T-cell (primary cell): ENCODE measurements at regions not wholly inside any gene's neighbourhood (a gene's known extent, or its start where the extent isn't known, plus 50 kb on each side); places are given as distances from the start of the nearest gene placed in this dataset.

Experiments
- ATAC-seq, 4 experiments: fragments of 200-7000 bp in 3 of 4; fragments of 150-1000 bp in 1 of 4; cut with Tn5 transposase; replicated peaks in 1 of 4; 1 replicate in 3 of 4; 2 replicates in 1 of 4; pipeline ENCODE4 v1.10.0; 2021; ENCODE audit warnings: moderate library complexity in 3 of 4, mild to moderate bottlenecking in 2 of 4, moderate number of reproducible peaks in 1 of 4
- CTCF ChIA-PET, 2 donors: fragments of 300-600 bp; sonication (Branson Sonifier 250); formaldehyde crosslinking; loops; one replicate each; lab custom pipeline; 2022; ENCODE audit warnings: antibody characterized with exemption in 2 of 2; lab: Charles Lee
- POLR2A ChIA-PET, 2 donors: fragments of 300-600 bp; sonication (Branson Sonifier 250); formaldehyde crosslinking; loops; one replicate each; lab custom pipeline; 2022; ENCODE audit warnings: antibody characterized with exemption in 2 of 2; lab: Charles Lee
- DNase-seq, 35 experiments: peaks; one replicate each; pipeline versions ENCODE4 v3.0.0 to v3.0.0-alpha.2; 2013 to 2023
- H3K27ac ChIP-seq: one replicate; pipeline ENCODE4 v1.5.1; 2013; ENCODE audit warnings: low read length
- H3K27me3 ChIP-seq, 2 experiments: replicated peaks in 1 of 2; 1 replicate in 1 of 2; 2 replicates in 1 of 2; pipeline versions ENCODE4 v1.6.1 to v1.7.0; 2013; ENCODE audit warnings: low read length in 1 of 2, mixed read lengths in 1 of 2; ENCODE audit not compliant: control insufficient read depth in 2 of 2, insufficient read depth in 2 of 2; ENCODE audit errors: extremely low read depth in 1 of 2
- H3K36me3 ChIP-seq, 2 donors: 1 replicate in 1 of 2; 2 replicates in 1 of 2; pipeline versions ENCODE4 v1.6.1 to v1.7.0; 2013; ENCODE audit warnings: low read length in 1 of 2; ENCODE audit not compliant: control insufficient read depth in 2 of 2, insufficient read depth in 1 of 2; ENCODE audit errors: extremely low read depth in 1 of 2
- H3K4me1 ChIP-seq, 2 experiments: 1 replicate in 1 of 2; 2 replicates in 1 of 2; pipeline versions ENCODE4 v1.6.1 to v1.7.0; 2013; ENCODE audit warnings: low read length in 2 of 2, mixed read lengths in 1 of 2; ENCODE audit not compliant: insufficient read depth in 2 of 2, control insufficient read depth in 1 of 2; ENCODE audit errors: extremely low read depth in 1 of 2
- H3K4me3 ChIP-seq, 2 donors: 1 replicate in 1 of 2; 2 replicates in 1 of 2; pipeline versions ENCODE4 v1.5.1 to v1.7.0; 2013; ENCODE audit warnings: mild to moderate bottlenecking in 2 of 2, low read length in 1 of 2, moderate library complexity in 1 of 2; ENCODE audit not compliant: control insufficient read depth in 1 of 2; ENCODE audit errors: extremely low read depth in 1 of 2
- H3K9me3 ChIP-seq: 2 replicates; pipeline ENCODE4 v1.7.0; 2013
- H3K27ac Mint-ChIP-seq, 2 donors: one replicate each; pipeline ENCODE4 v1.8.0; 2020 to 2021; ENCODE audit warnings: mild to moderate bottlenecking in 2 of 2, mixed read lengths in 2 of 2
- H3K27me3 Mint-ChIP-seq, 2 donors: one replicate each; pipeline ENCODE4 v1.8.0; 2021 to 2022; ENCODE audit warnings: mixed read lengths in 2 of 2
- H3K36me3 Mint-ChIP-seq: one replicate; pipeline ENCODE4 v1.8.0; 2021; ENCODE audit warnings: mixed read lengths
- H3K4me1 Mint-ChIP-seq, 3 donors: one replicate each; pipeline ENCODE4 v1.8.0; 2020 to 2022; ENCODE audit warnings: mixed read lengths in 3 of 3, mild to moderate bottlenecking in 1 of 3
- H3K4me3 Mint-ChIP-seq, 3 donors: one replicate each; pipeline ENCODE4 v1.8.0; 2020 to 2022; ENCODE audit warnings: mild to moderate bottlenecking in 3 of 3, mixed read lengths in 3 of 3, moderate library complexity in 3 of 3
- H3K9me3 Mint-ChIP-seq, 3 donors: one replicate each; pipeline ENCODE4 v1.8.0; 2020 to 2022; ENCODE audit warnings: mixed read lengths in 3 of 3
- WGBS: methylation state at CpG from one replicate; pipeline ENCODE4 v1.1.5; 2013; ENCODE audit warnings: missing lambda C conversion rate; ENCODE audit not compliant: insufficient coverage; 5-methylcytosine and 5-hydroxymethylcytosine counted together

- ATAC-seq (no peak), DNase-seq (no peak)
- Mint-ChIP-seq H3K27ac (no peak overlapping the region), H3K4me3 (no peak overlapping the region), H3K27me3 (no peaks in the 10 kb centered on the region), H3K4me1 (no peaks in the 10 kb centered on the region), H3K9me3 (peaks cover 7 to 30% (median 23%) of the 10 kb centered on the region in 3 donors), H3K36me3 (no peaks in the 10 kb centered on the region)
- Histone ChIP-seq H3K4me3 (no peak overlapping the region), H3K4me1 (no peaks in the 10 kb centered on the region), H3K36me3 (no peaks in the 10 kb centered on the region), H3K9me3 (no peaks in the 10 kb centered on the region), H3K27ac (no peak overlapping the region), H3K27me3 (no peaks in the 10 kb centered on the region)
- POLR2A ChIA-PET: no interaction called here
- CTCF ChIA-PET: no interaction called here
Observed at GRCh38 chr4:115396034-115396433, 282.6 kb upstream of the NDST4 start.

GRCh38 chr4:115376866-115377265 is 263.4 kb upstream of the NDST4 start:
- Mint-ChIP-seq H3K9me3 (peaks cover 0 to 6% (median 0%) of the 10 kb centered on the region in 3 donors), H3K36me3 (no peaks in the 10 kb centered on the region), H3K4me1 (no peaks in the 10 kb centered on the region), H3K4me3 (no peak overlapping the region), H3K27me3 (no peaks in the 10 kb centered on the region), H3K27ac (no peak overlapping the region)
- H3K4me3 ChIP-seq: no peak overlapping the region
- ATAC-seq (no peak), DNase-seq (no peak)
- no peaks in the 10 kb centered on the region for H3K4me1 ChIP-seq
- ChIA-PET POLR2A (no interaction called here), CTCF (no interaction called here)
- no peaks in the 10 kb centered on the region for H3K9me3 ChIP-seq
- WGBS: 80% methylated on average over 1 of the region's 2 CpGs
- no peaks in the 10 kb centered on the region for H3K27me3 ChIP-seq
- no peak overlapping the region for H3K27ac ChIP-seq
- no peaks in the 10 kb centered on the region for H3K36me3 ChIP-seq

- POLR2A ChIA-PET: no interaction called here
- Histone ChIP-seq H3K4me3 (no peak overlapping the region), H3K36me3 (no peaks in the 10 kb centered on the region), H3K27me3 (no peaks in the 10 kb centered on the region), H3K4me1 (no peaks in the 10 kb centered on the region), H3K27ac (no peak overlapping the region), H3K9me3 (no peaks in the 10 kb centered on the region)
- no peaks in the 10 kb centered on the region for H3K4me1 Mint-ChIP-seq
- H3K9me3 Mint-ChIP-seq: peaks cover 0 to 8% (median 0%) of the 10 kb centered on the region in 3 donors
- DNase-seq (no peak), ATAC-seq (no peak)
- no peaks in the 10 kb centered on the region for H3K27me3 Mint-ChIP-seq
- CTCF ChIA-PET: no interaction called here
- WGBS: no CpG with 5 or more reads among the region's 4 CpGs
- no peak overlapping the region for H3K4me3 Mint-ChIP-seq
- H3K27ac Mint-ChIP-seq: no peak overlapping the region
- no peaks in the 10 kb centered on the region for H3K36me3 Mint-ChIP-seq
Observed at GRCh38 chr4:115374621-115375020, 261.2 kb upstream of the NDST4 start.

GRCh38 chr4:115370490-115370889 is 257.1 kb upstream of the NDST4 start:
- WGBS: 67% methylated on average over 1 of the region's 3 CpGs

GRCh38 chr4:115370012-115370411 is 256.6 kb upstream of the NDST4 start:
- Mint-ChIP-seq H3K36me3 (no peaks in the 10 kb centered on the region), H3K27ac (no peak overlapping the region), H3K9me3 (peaks cover 0 to 4% (median 0%) of the 10 kb centered on the region in 3 donors), H3K27me3 (no peaks in the 10 kb centered on the region), H3K4me1 (no peaks in the 10 kb centered on the region), H3K4me3 (no peak overlapping the region)
- H3K27ac ChIP-seq: no peak overlapping the region
- H3K4me1 ChIP-seq: no peaks in the 10 kb centered on the region
- POLR2A ChIA-PET: no interaction called here
- CTCF ChIA-PET: interaction anchor here in 1 of 2 donors (0.6 kb wide), 1 partner anchor 988 kb away, joined by 3 read pairs; no protein-coding TSS in a partner anchor
- ATAC-seq (no peak), DNase-seq (no peak)
- H3K4me3 ChIP-seq: no peak overlapping the region
- no peaks in the 10 kb centered on the region for H3K36me3 ChIP-seq
- no peaks in the 10 kb centered on the region for H3K9me3 ChIP-seq
- WGBS: no CpG with 5 or more reads among the region's 3 CpGs
- no peaks in the 10 kb centered on the region for H3K27me3 ChIP-seq

More at GRCh38 chr4:115370490-115370889, 257.1 kb upstream of the NDST4 start:
- Mint-ChIP-seq H3K36me3 (no peaks in the 10 kb centered on the region), H3K4me1 (no peaks in the 10 kb centered on the region), H3K27me3 (no peaks in the 10 kb centered on the region), H3K4me3 (no peak overlapping the region), H3K27ac (no peak overlapping the region), H3K9me3 (peaks cover 0 to 8% (median 0%) of the 10 kb centered on the region in 3 donors)
- no peak overlapping the region for H3K27ac ChIP-seq
- no peaks in the 10 kb centered on the region for H3K27me3 ChIP-seq
- ATAC-seq: no peak
- H3K4me1 ChIP-seq: no peaks in the 10 kb centered on the region
- POLR2A ChIA-PET: no interaction called here
- CTCF ChIA-PET: interaction anchor here in 1 of 2 donors (0.6 kb wide), 1 partner anchor 988 kb away, joined by 3 read pairs; no protein-coding TSS in a partner anchor
- H3K4me3 ChIP-seq: no peak overlapping the region
- DNase-seq: no peak
- H3K36me3 ChIP-seq: no peaks in the 10 kb centered on the region
- no peaks in the 10 kb centered on the region for H3K9me3 ChIP-seq

- Histone ChIP-seq H3K27ac (no peak overlapping the region), H3K27me3 (no peaks in the 10 kb centered on the region), H3K36me3 (no peaks in the 10 kb centered on the region), H3K4me1 (no peaks in the 10 kb centered on the region), H3K9me3 (no peaks in the 10 kb centered on the region), H3K4me3 (no peak overlapping the region)
- ChIA-PET CTCF (interaction anchor here in 1 of 2 donors (0.7 kb wide), 1 partner anchor 13 kb away, joined by 3 read pairs; no protein-coding TSS in a partner anchor), POLR2A (no interaction called here)
- WGBS: 73% methylated on average over 4 of the region's 4 CpGs
- Mint-ChIP-seq H3K4me3 (no peak overlapping the region), H3K27me3 (no peaks in the 10 kb centered on the region), H3K9me3 (peaks cover 0 to 1% (median 0%) of the 10 kb centered on the region in 3 donors), H3K36me3 (no peaks in the 10 kb centered on the region), H3K27ac (no peak overlapping the region), H3K4me1 (no peaks in the 10 kb centered on the region)
- DNase-seq (no peak), ATAC-seq (no peak)
Observed at GRCh38 chr4:115366390-115366789, 253.0 kb upstream of the NDST4 start.

- H3K36me3 ChIP-seq: no peaks in the 10 kb centered on the region
- no peaks in the 10 kb centered on the region for H3K9me3 ChIP-seq
- H3K27me3 ChIP-seq: no peaks in the 10 kb centered on the region
- H3K4me1 Mint-ChIP-seq: no peaks in the 10 kb centered on the region
- DNase-seq: no peak
- H3K4me3 ChIP-seq: no peak overlapping the region
- no peak overlapping the region for H3K27ac ChIP-seq
- no peak for ATAC-seq
- POLR2A ChIA-PET: no interaction called here
- H3K4me3 Mint-ChIP-seq: no peak overlapping the region
- 60% methylated on average over 2 of the region's 3 CpGs for WGBS
- no peaks in the 10 kb centered on the region for H3K27me3 Mint-ChIP-seq
- H3K4me1 ChIP-seq: no peaks in the 10 kb centered on the region
- H3K9me3 Mint-ChIP-seq: peaks cover 0 to 3% (median 1%) of the 10 kb centered on the region in 3 donors
- H3K36me3 Mint-ChIP-seq: no peaks in the 10 kb centered on the region
- CTCF ChIA-PET: no interaction called here
- no peak overlapping the region for H3K27ac Mint-ChIP-seq
Observed at GRCh38 chr4:115365185-115365584, 251.8 kb upstream of the NDST4 start.
